ENCODE measurements at regions not wholly inside any gene's neighbourhood (a gene's known extent, or its start where the extent isn't known, plus 50 kb on each side); places are given as distances from the start of the nearest gene placed in this dataset.

DNA sequence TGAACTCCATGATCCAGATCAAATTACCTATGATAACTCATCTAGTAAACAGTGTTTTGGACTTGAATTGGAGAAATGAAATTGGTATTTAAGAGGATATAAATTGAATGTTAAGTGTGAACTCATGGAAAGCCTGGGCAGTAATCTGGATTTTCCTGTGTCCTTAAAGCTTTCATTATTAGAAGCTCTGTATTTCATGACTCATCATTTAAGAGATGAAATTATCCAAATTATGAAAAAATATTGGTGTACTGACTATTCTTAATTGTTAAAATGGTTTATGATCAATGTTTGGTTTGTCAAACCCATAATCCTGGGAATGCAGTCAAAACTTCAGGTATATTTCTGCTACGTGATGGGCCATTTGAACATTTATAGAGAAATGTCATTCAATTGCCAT, 332.2 kb upstream of the ST6GAL2 start:
- no peak for DNase-seq (ENCODE audit: low read depth)

DNA sequence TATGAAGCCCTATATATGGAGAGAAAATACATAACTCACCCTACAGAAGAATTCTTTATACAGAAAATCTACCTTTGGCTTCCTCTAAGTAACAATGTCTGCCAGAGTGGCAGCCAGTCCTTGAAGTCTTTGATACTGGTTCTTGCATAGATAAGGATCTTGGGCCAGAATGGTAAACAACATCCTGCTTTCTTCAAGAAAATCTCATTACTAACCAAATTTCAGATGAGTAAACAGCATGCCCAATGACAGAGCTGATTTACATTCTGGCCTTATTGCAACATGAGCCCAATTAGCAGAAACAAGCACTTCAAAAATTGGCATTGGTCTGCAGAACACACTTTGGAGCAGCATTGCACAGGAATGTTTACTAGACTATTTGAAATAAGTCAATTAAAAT, 336.5 kb upstream of the ST6GAL2 start:
- DNase-seq (ENCODE audit: low read depth): no peak

DNA sequence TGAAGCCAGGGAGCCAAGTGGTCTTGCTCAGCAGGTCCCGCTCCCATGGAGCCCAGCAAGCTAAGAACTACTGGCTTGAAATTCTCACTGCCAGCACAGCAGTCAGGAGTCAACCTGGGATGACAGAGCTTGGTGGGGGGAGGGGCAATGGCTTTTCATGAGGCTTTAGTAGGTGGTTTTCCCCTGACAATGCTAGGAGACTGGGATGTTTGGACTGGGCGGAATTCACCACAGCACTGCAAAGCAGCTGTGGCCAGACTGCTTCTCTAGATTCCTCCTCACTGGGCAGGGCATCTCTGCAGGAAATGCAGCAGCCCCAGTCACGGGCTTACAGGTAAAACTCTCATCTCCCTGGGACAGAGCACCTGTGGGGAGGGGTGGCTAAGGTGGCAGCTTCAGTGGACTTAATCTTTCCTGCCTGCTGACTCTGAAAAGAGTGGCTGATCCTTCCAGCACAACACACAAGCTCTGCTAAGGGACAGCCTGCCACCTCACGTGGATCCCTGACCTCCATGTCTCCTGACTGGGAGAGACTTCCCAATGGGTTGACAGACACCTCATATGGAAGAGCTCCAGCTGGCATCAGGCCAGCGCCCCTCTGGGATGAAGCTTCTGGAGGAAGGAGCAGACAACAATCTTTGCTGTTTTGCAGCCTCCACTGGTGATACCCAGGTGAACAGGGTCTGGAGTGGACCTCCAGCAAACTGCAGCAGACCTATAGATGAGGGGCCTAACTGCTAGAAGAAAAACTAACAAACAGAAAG, 349.7 kb upstream of the ST6GAL2 start:
- DNase-seq (ENCODE audit: low read depth): no peak

DNA sequence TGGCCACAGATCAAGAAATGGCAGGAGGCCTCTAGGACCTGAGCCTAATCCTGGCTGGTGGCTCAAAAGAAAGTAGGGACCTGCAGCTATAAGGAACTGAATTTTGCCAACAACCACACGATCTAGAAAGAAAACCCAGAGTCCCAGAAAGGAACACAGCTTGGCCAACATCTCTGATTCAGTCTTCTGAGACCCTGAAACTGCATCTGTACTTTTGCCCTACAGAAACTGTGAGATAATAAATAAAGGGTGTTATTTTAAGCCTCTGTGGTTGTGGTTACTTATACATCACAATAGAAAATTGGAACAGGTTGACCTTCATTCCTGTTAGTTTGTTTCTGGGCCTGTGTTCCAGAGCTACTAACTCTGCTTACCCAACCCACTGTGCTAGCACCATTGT, 356.8 kb upstream of the ST6GAL2 start:
- no peak for DNase-seq (ENCODE audit: low read depth)

DNA sequence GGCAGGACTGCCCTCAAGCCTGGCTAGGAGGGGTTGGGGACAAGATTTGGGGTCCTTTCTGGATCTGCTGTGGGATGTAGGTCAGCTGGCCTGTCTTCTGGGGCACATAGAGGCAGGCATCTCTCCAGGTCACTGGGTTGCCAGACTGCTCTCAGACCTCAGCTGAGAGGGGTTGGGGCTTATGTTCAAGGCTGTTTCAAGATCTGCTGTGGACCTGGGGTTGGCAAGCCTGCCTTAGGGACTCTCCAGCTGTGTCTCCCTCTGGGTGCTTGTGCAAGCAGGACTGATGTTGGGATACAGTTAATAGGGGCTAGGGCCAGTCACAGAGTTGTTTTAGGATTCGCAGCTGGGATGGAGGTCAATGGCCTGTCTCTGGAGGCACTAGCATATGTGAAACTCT, 363.0 kb upstream of the ST6GAL2 start:
- no peak for DNase-seq (ENCODE audit: low read depth)

DNA sequence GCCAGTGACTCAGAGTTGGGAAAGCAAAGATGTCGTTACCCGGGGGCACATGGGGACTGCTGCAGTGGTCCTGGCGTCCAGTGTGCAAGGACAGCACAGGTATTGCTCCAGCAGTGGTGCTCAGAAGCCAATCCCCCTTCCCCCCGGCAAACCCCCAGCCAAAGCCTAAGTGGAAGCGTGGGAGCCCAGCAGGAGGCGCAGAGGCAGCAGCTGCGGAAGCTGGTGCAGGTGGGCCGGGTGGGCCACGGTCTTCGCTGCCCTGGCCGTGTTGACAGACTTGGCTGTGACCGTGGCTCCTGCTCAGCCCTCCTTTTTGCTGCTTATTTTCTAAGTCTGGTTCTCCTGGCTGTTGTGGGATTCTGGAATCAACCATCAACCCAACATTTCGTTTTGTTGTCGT, 369.8 kb upstream of the ST6GAL2 start:
- DNase-seq (ENCODE audit: low read depth): no peak

DNA sequence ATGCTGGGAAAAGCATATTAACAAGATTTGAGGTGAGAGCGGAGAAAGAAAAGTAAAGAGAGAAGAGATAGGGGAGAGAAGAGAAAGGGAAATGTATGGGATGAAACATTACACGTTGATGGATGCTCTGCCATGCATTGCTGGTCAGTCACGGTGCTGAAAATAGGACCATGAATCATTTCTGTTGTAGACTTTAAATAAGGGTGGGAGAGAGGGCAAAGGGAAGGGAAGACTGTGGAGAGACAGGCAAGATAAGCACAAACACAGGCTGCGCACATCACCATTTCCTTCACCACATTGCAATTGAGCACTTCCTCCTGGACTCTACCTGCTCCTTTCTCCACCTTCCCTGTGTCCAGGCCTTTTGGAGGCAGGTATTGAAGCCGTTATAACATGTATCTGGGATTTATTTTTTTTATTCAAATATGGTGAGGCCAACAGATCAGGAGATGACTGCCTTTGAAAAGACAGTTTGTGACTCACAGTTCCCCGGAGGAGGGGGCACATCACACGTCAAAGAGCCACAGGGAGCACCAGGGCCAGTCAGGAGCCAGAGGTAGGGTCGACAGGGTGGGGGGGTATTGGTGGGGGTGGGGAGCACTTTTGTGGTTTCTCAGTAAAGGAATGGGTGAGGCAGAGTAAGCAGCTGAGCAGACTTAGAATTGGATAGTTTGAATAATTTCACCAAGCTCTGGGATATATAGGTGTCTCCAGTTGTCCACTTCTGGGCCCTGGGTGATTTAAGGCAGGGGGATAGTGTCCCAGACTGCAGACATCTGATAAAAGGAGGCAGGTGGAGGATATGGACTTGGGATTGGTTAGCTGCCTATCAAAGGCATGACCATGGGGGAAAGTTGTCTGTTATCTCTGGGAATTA, 372.8 kb upstream of the ST6GAL2 start:
- DNase-seq (ENCODE audit: low read depth): no peak

DNA sequence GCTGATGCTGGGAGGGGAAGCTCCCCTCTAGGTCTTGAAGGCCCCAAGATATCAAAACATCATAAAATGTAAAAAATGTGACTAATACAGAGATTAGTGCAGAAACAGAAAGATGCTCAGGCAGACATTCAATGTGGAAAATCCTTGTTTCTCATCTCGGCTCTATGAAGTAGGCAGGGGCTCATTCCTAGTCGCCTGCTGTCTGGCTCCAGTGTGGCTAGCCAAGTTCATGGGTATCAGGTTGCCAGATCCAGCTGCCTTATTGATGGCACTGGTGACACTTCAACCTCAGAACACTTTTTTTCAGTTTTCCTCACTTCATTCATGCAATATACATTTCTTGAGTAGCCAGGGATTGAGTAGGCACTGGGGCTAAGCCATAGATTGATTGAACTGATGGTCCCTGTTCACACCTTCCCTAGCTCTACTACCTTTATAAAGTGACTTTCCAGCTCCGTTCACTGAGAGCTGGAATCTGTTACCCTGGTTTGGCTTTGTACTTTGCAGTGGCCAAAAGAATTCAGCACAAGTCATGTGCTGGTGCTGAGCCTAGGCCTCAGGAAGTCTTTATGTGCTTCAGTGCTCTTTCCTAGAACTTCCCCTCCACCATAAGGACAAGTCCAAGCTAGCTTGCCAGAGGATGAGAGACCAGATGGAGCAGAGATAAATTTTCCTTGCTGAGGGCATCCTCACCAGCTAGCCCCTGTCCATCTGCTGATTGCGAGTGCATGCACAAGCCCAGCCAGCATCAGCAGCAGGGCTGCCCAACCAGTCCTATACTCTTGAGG, 373.6 kb upstream of the ST6GAL2 start:
- DNase-seq (ENCODE audit: low read depth): no peak

DNA sequence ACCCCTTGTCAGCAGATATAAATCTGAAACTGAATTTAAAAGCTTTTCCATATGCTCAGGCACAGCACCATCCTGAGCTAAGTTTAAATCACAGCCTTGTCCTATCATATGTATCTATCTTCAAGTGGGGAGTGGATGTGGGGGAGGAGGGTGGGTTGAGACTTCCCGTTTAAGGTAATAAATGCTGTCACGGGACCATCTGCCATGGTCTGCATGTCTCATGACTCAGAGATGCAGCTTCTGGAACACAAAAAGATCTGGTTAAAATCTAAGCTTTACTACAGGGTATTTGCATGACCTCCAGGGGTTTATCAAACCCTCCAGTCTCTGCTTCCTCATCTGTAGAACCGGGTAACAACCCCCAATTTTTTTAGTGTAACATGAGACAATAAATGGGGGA, 377.7 kb upstream of the ST6GAL2 start:
- no peak for DNase-seq (ENCODE audit: low read depth)

DNA sequence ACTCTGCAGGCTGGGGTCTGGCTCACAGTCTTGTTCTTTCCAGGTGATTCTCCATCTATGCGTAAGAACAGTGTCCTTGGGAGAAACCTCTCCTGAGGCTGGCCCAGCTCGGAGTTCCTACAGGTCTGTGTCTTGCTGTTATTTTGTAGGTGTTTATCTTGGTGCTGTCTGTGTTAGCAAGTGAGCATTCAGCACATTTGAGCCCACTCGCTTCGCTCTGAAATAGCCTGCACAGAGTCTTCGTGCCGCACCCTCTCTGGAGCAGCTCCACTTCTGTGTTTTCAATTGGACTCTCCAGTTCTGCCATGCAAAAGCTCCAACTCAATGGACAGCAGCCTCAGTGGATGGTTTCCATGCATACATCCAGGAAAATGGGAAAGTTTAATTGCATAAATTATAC, 378.2 kb upstream of the ST6GAL2 start:
- DNase-seq (ENCODE audit: low read depth): no peak

DNA sequence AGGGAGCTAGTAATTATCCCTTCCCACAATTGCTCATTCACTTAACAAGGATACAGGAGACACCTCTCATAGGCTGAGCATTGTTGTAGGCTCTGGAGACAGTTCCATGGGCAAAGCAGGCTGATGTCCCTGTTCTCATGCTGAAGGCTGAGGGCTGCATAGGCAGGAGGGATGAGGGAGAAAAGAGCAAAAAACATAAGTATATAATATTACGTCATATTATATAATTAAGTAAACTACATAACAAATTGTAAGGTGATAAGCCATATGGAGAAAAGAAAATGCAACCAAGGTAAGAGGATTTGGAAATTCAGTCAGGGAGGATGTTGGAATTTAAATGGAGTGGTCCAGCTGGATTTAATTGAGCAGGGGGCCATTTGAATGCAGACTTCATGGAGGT, 380.6 kb upstream of the ST6GAL2 start:
- DNase-seq (ENCODE audit: low read depth): no peak

DNA sequence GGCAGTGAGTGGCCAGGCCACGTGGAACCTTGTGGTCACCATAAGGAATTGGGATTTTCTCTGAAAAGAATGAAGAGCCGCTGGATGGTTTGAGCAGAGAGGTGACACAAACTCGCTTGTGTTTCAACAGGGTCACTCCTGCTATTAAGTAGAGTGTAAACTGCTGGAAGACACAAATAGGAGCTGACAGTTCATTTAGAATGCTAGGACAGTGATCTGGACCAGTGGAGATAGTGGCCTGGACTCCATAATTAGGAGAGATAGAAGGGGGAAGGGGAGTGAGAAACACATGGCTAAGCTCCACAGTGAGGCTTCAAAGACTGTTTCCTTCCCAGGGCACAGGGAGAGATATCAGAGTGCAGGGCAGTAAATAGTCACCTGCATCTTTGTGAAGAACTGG, 381.1 kb upstream of the ST6GAL2 start:
- no peak for DNase-seq (ENCODE audit: low read depth)

DNA sequence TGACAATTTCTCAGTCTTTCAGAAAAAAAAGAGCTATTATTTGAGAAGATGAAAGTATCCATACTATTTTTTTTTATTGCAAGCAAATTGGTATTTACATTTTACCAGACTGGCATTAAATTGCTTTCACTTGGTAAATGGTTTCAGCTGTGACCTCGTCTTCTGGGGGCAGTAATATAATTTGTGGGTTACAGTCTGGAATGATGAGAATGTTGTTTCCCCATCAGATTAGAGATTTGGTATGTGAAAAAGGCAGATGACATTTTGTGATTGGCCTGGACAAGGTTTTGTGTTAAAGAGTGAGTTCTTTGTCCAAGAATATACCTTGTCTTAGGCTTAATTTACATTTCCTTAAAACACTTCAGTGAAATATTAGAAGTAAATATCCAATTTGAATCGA, 390.1 kb upstream of the ST6GAL2 start:
- DNase-seq (ENCODE audit: low read depth): peak; percentile 13

DNA sequence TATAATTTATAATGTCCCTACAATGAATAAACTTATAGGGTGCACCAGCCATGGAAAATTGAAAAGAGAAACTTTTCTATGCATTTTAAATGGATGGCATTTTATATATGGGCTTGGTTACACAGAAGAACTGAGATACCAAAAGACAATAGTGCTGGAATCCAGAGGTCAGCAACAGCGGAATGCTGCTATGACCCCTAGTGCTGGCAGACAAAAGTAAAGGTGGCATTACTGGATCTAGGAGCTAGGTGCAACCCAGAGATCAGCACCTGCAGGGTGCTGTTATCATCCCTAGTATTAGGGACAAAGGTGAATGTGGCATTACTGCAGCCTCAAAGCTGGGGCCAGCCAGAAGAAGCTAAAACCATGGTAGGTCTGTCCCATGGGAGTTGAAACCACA, 392.7 kb upstream of the ST6GAL2 start:
- DNase-seq (ENCODE audit: low read depth): no peak

DNA sequence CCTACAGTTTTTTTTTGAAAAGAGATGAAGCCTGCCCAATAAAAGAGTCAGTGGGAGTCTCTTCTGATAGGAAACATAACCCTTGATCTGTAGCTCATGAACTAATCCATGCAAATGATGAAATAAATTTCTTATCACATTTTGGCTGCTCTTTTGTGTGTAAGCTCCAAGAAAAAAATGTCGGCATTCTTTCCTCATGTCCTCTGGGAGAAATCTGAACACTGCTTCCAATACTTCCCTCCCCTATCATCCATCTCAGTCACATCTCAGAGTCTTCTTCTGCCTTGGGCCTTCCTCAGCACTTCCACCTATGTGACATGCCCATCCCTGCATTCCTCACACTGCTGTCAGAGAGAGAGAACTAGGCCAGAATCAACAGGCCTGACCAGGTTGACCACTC, 395.7 kb upstream of the ST6GAL2 start:
- no peak for DNase-seq (ENCODE audit: low read depth)

DNA sequence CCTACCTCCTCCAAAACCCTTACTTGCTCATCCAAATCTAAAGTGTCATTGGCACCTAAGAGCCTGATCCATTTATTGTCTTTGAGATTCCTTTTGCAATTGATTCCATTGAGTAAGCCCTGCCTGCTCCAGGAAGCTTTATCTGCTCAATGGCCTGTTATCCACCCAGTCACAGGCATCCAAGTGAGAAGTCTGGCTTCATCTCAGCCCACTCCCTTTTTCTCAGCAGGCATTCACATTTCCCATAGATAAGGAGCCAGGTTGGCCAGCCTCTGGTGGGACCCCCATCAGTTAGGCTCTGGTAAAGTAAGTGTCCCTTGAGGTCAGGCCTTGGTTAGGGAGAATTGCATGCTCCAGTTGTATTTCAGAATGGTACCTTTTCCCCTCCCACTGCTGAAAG, 396.2 kb upstream of the ST6GAL2 start:
- DNase-seq (ENCODE audit: low read depth): no peak

DNA sequence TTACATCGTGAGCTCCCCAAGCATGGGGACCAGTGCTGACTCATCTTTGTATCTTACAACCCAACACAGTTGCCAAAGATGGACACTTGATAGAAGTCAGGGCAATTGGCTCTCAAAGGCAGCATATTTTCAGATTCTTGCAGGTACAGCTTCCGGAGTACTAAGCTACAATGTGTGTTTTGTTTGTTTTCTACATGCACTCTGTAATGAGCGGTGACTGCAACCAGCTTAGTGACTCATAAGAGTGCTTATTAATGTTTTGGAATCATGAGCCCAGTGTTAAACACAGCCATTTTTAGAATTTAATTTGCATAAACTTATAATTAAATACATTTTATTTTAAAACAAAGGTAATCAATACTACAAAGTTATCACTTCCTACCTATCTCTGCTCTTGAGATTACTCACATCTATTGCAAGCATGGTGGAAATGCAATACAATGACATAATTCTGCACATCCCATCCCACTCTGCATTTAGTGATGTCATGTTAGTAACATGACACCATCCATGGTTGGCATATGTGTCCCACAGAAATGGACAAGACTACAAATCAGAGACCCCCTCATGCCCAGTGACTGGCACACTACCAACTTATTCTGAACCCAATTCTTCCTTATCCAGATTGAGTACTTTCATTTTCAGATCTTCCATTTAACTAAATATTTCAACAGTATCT, 399.8 kb upstream of the ST6GAL2 start:
- no peak for DNase-seq (ENCODE audit: low read depth)

DNA sequence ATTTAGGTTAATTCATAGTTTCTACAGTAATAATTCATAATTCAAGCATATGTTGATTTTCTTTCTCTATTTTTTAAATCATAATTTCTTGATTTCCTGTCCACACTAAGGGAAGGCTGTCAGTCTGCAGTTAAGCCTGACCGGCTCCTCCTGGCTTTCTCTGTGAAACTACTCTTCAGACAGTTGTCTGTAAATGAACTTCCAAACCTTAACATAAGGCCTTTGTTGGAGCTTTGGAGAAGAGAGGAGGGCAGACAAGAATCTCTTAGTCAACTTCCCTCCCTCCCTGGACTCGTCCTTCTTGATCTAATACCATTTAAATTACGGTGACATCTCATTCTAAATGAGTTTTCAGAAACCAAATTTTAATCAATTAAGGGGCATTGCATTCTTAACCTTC, 404.1 kb upstream of the ST6GAL2 start:
- no peak for DNase-seq (ENCODE audit: low read depth)

DNA sequence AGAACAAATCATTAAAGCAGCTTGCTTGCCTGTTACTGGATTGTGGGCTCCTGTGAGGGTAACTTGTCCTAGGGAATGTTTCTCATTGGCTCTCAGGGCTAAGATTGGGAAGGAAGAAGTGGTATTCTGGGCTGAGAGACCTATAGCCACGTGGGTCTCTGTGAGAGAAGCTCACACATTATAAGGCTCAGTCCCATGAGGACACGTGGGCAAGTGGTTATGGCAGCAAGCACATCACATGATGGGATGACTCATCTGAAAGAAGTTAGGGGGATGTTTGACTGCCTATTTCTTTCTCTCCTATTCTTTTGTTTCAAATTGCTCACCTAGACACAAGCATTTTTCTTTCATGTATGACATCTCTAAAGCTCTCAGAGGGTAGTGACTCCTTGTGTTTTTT, 418.0 kb upstream of the ST6GAL2 start:
- no peak for DNase-seq (ENCODE audit: low read depth)

DNA sequence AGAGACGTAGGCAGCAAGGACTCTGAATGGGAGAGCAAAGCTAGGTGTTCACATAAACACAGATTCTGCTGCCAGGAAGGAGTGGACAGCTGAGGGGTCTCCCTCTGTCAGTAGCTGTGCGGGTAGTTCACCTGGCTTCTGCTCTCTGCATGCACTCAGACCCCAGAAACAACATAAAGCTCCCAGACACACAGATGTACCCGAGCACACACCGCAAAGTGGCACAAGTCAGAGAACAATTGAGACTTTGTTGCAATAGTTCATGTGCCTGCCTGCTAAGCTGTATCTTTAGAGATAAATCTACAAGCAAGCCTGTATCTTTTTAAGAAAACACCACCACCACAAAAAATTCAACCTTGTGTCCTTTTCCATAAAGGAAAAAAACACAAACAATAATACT, 420.0 kb upstream of the ST6GAL2 start:
- DNase-seq (ENCODE audit: low read depth): no peak

DNA sequence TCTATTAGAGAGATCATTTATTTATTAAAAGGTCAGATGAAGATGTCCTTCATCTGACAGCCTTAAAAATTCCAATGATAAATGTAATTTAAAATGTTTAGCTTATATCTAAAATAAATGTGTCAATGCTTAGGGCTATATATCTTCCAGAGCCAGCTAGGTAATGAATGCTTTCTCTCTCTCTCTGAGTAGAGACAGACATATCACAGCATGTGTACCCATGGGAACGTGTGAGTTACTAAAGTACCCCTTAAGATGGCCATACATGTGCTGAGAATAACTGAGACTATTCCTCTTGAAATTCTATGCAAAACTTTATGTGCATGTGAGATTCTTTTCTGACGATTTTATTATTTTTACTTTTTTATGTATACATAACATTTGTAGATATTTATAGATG, 420.9 kb upstream of the ST6GAL2 start:
- DNase-seq (ENCODE audit: low read depth): no peak

DNA sequence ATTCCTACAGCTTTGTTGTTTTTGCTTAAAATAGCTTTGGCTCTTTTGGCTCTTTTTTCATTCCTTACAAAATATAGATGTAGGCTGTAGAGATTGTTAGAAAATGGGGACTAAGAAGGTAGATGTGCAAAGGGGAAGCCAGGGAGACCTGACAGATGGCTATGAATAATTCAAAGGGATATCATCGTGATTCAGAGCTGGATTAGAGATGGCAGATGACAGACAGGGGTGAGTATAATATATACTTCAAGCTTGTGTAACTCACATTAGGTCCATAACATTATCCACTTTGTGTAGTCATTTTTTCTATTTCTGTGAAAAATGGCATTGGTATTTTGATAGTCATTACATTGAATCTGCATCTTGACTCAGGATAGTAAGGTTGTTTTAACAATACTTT, 422.9 kb upstream of the ST6GAL2 start:
- no peak for DNase-seq (ENCODE audit: low read depth)

Measured in HS-5 (cell line).